ENCODE measurements at regions not wholly inside any gene's neighbourhood (a gene's known extent, or its start where the extent isn't known, plus 50 kb on each side); places are given as distances from the start of the nearest gene placed in this dataset.
"Not testable (repeated sequence)": the region's sequence is repeated elsewhere in the genome, so short reads cannot be mapped to it uniquely, and the experiment has no call there.

- Histone ChIP-seq H3K36me3 (ENCODE audit: control insufficient read depth in 1 of 2, insufficient read depth in 2 of 2, low read length in 2 of 2) (no peaks in the 10 kb centered on the region), H3K4me1 (ENCODE audit: control insufficient read depth in 1 of 2, insufficient read depth in 2 of 2, low read length in 2 of 2) (no peaks in the 10 kb centered on the region), H3K4me3 (ENCODE audit: low read depth in 1 of 2, low read length in 2 of 2) (no peak overlapping the region), H3K9ac (ENCODE audit: low read depth in 1 of 2, low read length in 2 of 2) (no peak overlapping the region), H3K27me3 (ENCODE audit: control insufficient read depth in 1 of 2, insufficient read depth in 2 of 2, low read length in 2 of 2) (no peaks in the 10 kb centered on the region), H3K27ac (ENCODE audit: low read depth, low read length) (no peak overlapping the region), H3K9me3 (ENCODE audit: control insufficient read depth in 1 of 2, low read length in 2 of 2) (no peaks in the 10 kb centered on the region)
Observed at GRCh38 chr6:16824845-16825685, 63.8 kb upstream of the ATXN1 start.

DNA sequence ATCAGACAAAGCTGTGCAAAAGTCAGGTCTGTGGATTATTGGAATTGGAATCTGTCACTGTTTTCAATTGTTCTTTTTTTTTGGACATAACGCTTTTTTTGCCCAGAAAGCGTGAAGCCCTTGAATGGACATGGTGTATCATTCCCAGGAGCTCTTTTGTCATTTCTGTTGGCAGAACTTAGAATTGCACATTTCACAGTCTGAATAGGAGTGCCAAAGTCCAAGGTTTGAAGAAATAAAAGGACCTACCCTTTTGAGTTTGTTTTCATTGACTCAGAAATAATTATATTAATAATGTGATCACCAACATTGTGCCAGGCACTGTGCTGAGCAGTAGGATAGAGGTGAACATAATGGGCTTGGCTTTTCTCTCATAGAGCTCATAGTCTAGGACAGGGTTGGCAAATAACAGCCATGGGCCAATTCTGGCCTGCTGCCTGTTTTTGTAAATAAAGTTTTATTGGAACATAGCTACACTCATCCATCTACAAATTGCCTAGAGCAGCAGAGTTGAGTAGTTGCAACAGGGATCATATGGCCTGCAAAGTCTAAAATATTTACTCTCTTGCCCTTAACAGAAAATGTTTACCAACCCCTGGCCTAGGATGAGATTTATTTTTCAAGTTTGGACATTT lies 62.6 kb upstream of the ATXN1 start:
- H3K27ac ChIP-seq (ENCODE audit: low read depth, low read length), result no peak overlapping the region

DNA sequence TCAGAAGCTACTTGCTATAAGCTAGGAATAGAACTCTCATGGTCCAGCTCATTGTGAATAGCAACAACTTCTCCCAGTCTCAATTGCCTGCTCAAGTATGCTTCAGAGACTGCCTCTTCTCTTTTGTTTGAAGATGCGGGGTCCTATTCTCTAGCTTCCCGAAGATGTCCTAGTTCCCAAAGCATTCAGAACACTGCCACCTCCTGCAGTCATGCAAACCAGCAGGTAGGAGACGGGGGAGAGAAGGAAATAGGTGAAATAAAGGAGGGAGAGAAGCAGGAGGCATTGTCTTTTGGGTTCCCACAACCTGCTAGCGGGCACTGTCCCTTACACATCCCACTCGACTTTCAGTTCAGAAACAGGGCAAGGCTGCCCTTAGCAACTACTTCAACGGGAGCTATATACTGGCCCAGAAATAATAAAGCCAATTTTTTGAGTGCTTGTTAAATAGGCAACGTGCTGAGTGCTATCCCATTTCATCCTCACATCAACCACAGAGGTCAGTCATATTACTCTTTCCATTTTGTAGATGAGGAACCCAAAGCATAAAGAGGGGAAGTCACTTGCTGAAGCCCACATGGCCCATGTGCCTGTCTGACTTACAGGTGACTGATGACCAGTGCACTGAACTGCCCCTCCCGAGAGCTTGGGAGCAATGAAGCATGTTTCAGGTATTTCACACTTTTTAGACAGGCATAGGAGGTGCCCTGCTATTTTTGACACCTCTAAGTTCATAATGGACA lies 61.9 kb upstream of the ATXN1 start:
- no peaks in the 10 kb centered on the region for H3K9me3 ChIP-seq (ENCODE audit: control insufficient read depth in 1 of 2, low read length in 2 of 2)

More for the DNA sequence above, 62.6 kb upstream of the ATXN1 start:
- Histone ChIP-seq H3K9me3 (ENCODE audit: control insufficient read depth in 1 of 2, low read length in 2 of 2) (no peaks in the 10 kb centered on the region), H3K4me3 (ENCODE audit: low read depth in 1 of 2, low read length in 2 of 2) (no peak overlapping the region), H3K4me1 (ENCODE audit: control insufficient read depth in 1 of 2, insufficient read depth in 2 of 2, low read length in 2 of 2) (no peaks in the 10 kb centered on the region), H3K36me3 (ENCODE audit: control insufficient read depth in 1 of 2, insufficient read depth in 2 of 2, low read length in 2 of 2) (no peaks in the 10 kb centered on the region), H3K27me3 (ENCODE audit: control insufficient read depth in 1 of 2, insufficient read depth in 2 of 2, low read length in 2 of 2) (no peaks in the 10 kb centered on the region), H3K9ac (ENCODE audit: low read depth in 1 of 2, low read length in 2 of 2) (no peak overlapping the region)

DNA sequence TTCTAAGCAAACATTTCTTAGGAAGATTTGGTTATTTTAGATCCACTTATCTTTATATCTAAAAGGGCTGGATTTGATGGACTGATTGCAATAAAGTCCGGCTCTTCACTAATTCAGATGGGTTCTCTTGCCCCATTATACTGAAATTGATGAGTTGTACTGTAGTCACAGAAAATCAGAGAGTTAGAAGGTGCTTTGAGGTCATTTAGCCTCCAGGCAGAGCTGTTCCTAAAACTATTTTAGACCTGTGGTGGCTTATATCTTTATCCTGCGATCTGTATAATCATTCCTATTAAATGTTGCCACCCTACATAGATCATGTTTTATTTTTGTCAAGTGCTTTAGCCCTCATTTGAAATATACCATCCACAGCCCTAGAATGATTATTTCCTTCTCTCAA lies 61.3 kb upstream of the ATXN1 start:
- H3K27ac ChIP-seq (ENCODE audit: low read depth, low read length), result no peak overlapping the region
- no peak overlapping the region for H3K4me3 ChIP-seq (ENCODE audit: low read depth in 1 of 2, low read length in 2 of 2)
- no peaks in the 10 kb centered on the region for H3K4me1 ChIP-seq (ENCODE audit: control insufficient read depth in 1 of 2, insufficient read depth in 2 of 2, low read length in 2 of 2)
- H3K36me3 ChIP-seq (ENCODE audit: control insufficient read depth in 1 of 2, insufficient read depth in 2 of 2, low read length in 2 of 2), result no peaks in the 10 kb centered on the region
- no peaks in the 10 kb centered on the region for H3K9me3 ChIP-seq (ENCODE audit: control insufficient read depth in 1 of 2, low read length in 2 of 2)
- no peak overlapping the region for H3K9ac ChIP-seq (ENCODE audit: low read depth in 1 of 2, low read length in 2 of 2)
- H3K27me3 ChIP-seq (ENCODE audit: control insufficient read depth in 1 of 2, insufficient read depth in 2 of 2, low read length in 2 of 2), result no peaks in the 10 kb centered on the region

More for the DNA sequence above, 61.9 kb upstream of the ATXN1 start:
- H3K27me3 ChIP-seq (ENCODE audit: control insufficient read depth in 1 of 2, insufficient read depth in 2 of 2, low read length in 2 of 2), result no peaks in the 10 kb centered on the region
- H3K36me3 ChIP-seq (ENCODE audit: control insufficient read depth in 1 of 2, insufficient read depth in 2 of 2, low read length in 2 of 2), result no peaks in the 10 kb centered on the region
- H3K4me1 ChIP-seq (ENCODE audit: control insufficient read depth in 1 of 2, insufficient read depth in 2 of 2, low read length in 2 of 2), result no peaks in the 10 kb centered on the region
- H3K27ac ChIP-seq (ENCODE audit: low read depth, low read length), result no peak overlapping the region
- no peak overlapping the region for H3K9ac ChIP-seq (ENCODE audit: low read depth in 1 of 2, low read length in 2 of 2)
- H3K4me3 ChIP-seq (ENCODE audit: low read depth in 1 of 2, low read length in 2 of 2), result no peak overlapping the region

- no peaks in the 10 kb centered on the region for H3K4me1 ChIP-seq (ENCODE audit: control insufficient read depth in 1 of 2, insufficient read depth in 2 of 2, low read length in 2 of 2)
- H3K27me3 ChIP-seq (ENCODE audit: control insufficient read depth in 1 of 2, insufficient read depth in 2 of 2, low read length in 2 of 2), result no peaks in the 10 kb centered on the region
- no peaks in the 10 kb centered on the region for H3K9me3 ChIP-seq (ENCODE audit: control insufficient read depth in 1 of 2, low read length in 2 of 2)
- no peaks in the 10 kb centered on the region for H3K36me3 ChIP-seq (ENCODE audit: control insufficient read depth in 1 of 2, insufficient read depth in 2 of 2, low read length in 2 of 2)
- H3K9ac ChIP-seq (ENCODE audit: low read depth in 1 of 2, low read length in 2 of 2), result no peak overlapping the region
- H3K4me3 ChIP-seq (ENCODE audit: low read depth in 1 of 2, low read length in 2 of 2), result no peak overlapping the region
- no peak overlapping the region for H3K27ac ChIP-seq (ENCODE audit: low read depth, low read length)
Observed at GRCh38 chr6:16821834-16822264, 60.6 kb upstream of the ATXN1 start.

DNA sequence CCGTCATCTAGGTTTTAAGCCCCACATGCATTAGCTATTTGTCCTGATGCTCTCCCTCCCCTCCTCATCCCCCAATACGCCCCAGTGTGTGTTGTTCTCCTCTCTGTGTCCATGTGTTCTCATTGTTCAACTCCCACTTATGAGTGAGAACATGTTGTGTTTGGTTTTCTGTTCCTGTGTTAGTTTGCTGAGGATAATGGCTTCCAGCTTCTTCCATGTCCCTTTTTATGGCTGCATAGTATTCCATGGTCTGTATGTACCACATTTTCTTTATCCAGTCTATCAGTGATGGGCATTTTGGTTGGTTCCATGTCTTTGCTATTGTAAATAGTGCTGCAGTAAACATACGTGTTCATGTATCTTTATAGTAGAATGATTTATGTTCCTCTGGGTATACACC lies 59.0 kb upstream of the ATXN1 start:
- H3K27ac ChIP-seq (ENCODE audit: low read depth, low read length); H3K9me3 ChIP-seq (ENCODE audit: control insufficient read depth in 1 of 2, low read length in 2 of 2); H3K9ac ChIP-seq (ENCODE audit: low read depth in 1 of 2, low read length in 2 of 2); H3K4me3 ChIP-seq (ENCODE audit: low read depth in 1 of 2, low read length in 2 of 2); H3K36me3 ChIP-seq (ENCODE audit: control insufficient read depth in 1 of 2, insufficient read depth in 2 of 2, low read length in 2 of 2); H3K27me3 ChIP-seq (ENCODE audit: control insufficient read depth in 1 of 2, insufficient read depth in 2 of 2, low read length in 2 of 2); H3K4me1 ChIP-seq (ENCODE audit: control insufficient read depth in 1 of 2, insufficient read depth in 2 of 2, low read length in 2 of 2): not testable (repeated sequence)

GRCh38 chr6:16819752-16820151 lies 58.5 kb upstream of the ATXN1 start:
- H3K27me3 ChIP-seq (ENCODE audit: control insufficient read depth in 1 of 2, insufficient read depth in 2 of 2, low read length in 2 of 2), result no peaks in the 10 kb centered on the region
- no peak overlapping the region for H3K4me3 ChIP-seq (ENCODE audit: low read depth in 1 of 2, low read length in 2 of 2)
- no peaks in the 10 kb centered on the region for H3K9me3 ChIP-seq (ENCODE audit: control insufficient read depth in 1 of 2, low read length in 2 of 2)
- no peaks in the 10 kb centered on the region for H3K4me1 ChIP-seq (ENCODE audit: control insufficient read depth in 1 of 2, insufficient read depth in 2 of 2, low read length in 2 of 2)
- H3K9ac ChIP-seq (ENCODE audit: low read depth in 1 of 2, low read length in 2 of 2), result no peak overlapping the region
- no peaks in the 10 kb centered on the region for H3K36me3 ChIP-seq (ENCODE audit: control insufficient read depth in 1 of 2, insufficient read depth in 2 of 2, low read length in 2 of 2)
- no peak overlapping the region for H3K27ac ChIP-seq (ENCODE audit: low read depth, low read length)

DNA sequence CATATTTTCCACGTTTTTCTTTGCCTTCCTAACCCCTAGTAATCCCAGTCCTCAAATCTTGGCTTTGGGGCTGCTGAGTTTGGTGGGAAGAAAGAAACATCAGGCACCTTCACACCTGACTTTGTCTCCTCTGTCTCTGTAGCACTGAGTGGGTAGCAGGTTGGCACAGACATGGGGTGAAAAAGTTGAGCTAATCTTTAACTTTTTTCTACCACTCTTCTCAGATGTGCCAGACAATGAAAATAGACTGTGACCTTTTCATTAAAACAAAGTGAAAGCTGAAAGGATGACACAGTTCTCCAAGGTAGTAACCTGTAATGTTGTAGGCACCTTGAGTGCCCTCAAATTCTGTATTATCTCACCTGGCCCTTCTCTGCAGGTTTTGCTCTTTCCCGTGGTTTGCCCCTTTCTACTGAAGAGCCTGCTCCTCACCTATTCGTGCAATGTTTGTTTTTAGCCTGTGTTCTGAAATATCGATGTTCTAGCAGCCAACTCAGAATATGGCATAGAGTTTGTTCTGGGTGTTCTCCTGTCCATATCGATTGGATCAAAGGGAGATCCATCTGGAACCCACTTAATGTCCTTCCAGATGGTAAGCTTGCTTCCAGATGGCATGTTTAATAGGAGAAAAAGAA lies 57.8 kb upstream of the ATXN1 start:
- no peak overlapping the region for H3K9ac ChIP-seq (ENCODE audit: low read depth in 1 of 2, low read length in 2 of 2)
- no peaks in the 10 kb centered on the region for H3K4me1 ChIP-seq (ENCODE audit: control insufficient read depth in 1 of 2, insufficient read depth in 2 of 2, low read length in 2 of 2)
- no peaks in the 10 kb centered on the region for H3K27me3 ChIP-seq (ENCODE audit: control insufficient read depth in 1 of 2, insufficient read depth in 2 of 2, low read length in 2 of 2)

GRCh38 chr6:16817594-16817993 lies 56.3 kb upstream of the ATXN1 start:
- Histone ChIP-seq H3K9me3 (ENCODE audit: control insufficient read depth in 1 of 2, low read length in 2 of 2) (peaks cover 4 to 10% of the 10 kb centered on the region in 2 donors), H3K9ac (ENCODE audit: low read depth in 1 of 2, low read length in 2 of 2) (no peak overlapping the region), H3K27me3 (ENCODE audit: control insufficient read depth in 1 of 2, insufficient read depth in 2 of 2, low read length in 2 of 2) (no peaks in the 10 kb centered on the region), H3K27ac (ENCODE audit: low read depth, low read length) (no peak overlapping the region), H3K4me1 (ENCODE audit: control insufficient read depth in 1 of 2, insufficient read depth in 2 of 2, low read length in 2 of 2) (no peaks in the 10 kb centered on the region), H3K4me3 (ENCODE audit: low read depth in 1 of 2, low read length in 2 of 2) (no peak overlapping the region), H3K36me3 (ENCODE audit: control insufficient read depth in 1 of 2, insufficient read depth in 2 of 2, low read length in 2 of 2) (no peaks in the 10 kb centered on the region)

More for the DNA sequence above, 57.8 kb upstream of the ATXN1 start:
- Histone ChIP-seq H3K27ac (ENCODE audit: low read depth, low read length) (no peak overlapping the region), H3K36me3 (ENCODE audit: control insufficient read depth in 1 of 2, insufficient read depth in 2 of 2, low read length in 2 of 2) (no peaks in the 10 kb centered on the region), H3K4me3 (ENCODE audit: low read depth in 1 of 2, low read length in 2 of 2) (no peak overlapping the region), H3K9me3 (ENCODE audit: control insufficient read depth in 1 of 2, low read length in 2 of 2) (no peaks in the 10 kb centered on the region)

GRCh38 chr6:16816891-16817290 lies 55.6 kb upstream of the ATXN1 start:
- Histone ChIP-seq H3K4me3 (ENCODE audit: low read depth in 1 of 2, low read length in 2 of 2) (no peak overlapping the region), H3K9ac (ENCODE audit: low read depth in 1 of 2, low read length in 2 of 2) (no peak overlapping the region), H3K9me3 (ENCODE audit: control insufficient read depth in 1 of 2, low read length in 2 of 2) (peaks cover 4 to 10% of the 10 kb centered on the region in 2 donors), H3K36me3 (ENCODE audit: control insufficient read depth in 1 of 2, insufficient read depth in 2 of 2, low read length in 2 of 2) (no peaks in the 10 kb centered on the region), H3K27ac (ENCODE audit: low read depth, low read length) (no peak overlapping the region), H3K27me3 (ENCODE audit: control insufficient read depth in 1 of 2, insufficient read depth in 2 of 2, low read length in 2 of 2) (no peaks in the 10 kb centered on the region), H3K4me1 (ENCODE audit: control insufficient read depth in 1 of 2, insufficient read depth in 2 of 2, low read length in 2 of 2) (no peaks in the 10 kb centered on the region)
